ENCODE measurements at regions not wholly inside any gene's neighbourhood (a gene's known extent, or its start where the extent isn't known, plus 50 kb on each side); places are given as distances from the start of the nearest gene placed in this dataset.

- no peak for DNase-seq
These were observed 72.1 kb upstream of the CAB39 start for GRCh38 chr2:230640540-230641011.

- no peak for DNase-seq
These were observed 69.7 kb upstream of the CAB39 start for GRCh38 chr2:230642966-230643365.

- DNase-seq, result peak in 14 of 51 donors; percentile 5 to 26 (median 12)
These were observed 68.9 kb upstream of the CAB39 start for GRCh38 chr2:230643576-230644291.

- DNase-seq, result no peak
These were observed 68.2 kb upstream of the CAB39 start for GRCh38 chr2:230644356-230644935.

- no peak for DNase-seq
These were observed 64.3 kb upstream of the CAB39 start for GRCh38 chr2:230648356-230648755.

- no peak for DNase-seq
These were observed 62.0 kb upstream of the CAB39 start for GRCh38 chr2:230650585-230651137.

GRCh38 chr2:230654057-230654456, 58.6 kb upstream of the CAB39 start:
- DNase-seq, result no peak

- no peak for DNase-seq
These were observed 55.2 kb upstream of the CAB39 start for GRCh38 chr2:230657462-230657861.

GRCh38 chr2:230657906-230658305, 54.7 kb upstream of the CAB39 start:
- no peak for DNase-seq

- DNase-seq, result no peak
These were observed 54.1 kb upstream of the CAB39 start for GRCh38 chr2:230658577-230658876.

- no peak for DNase-seq
These were observed 53.6 kb upstream of the CAB39 start for GRCh38 chr2:230658877-230659652.

- peak in 16 of 51 donors; percentile 5 to 41 (median 15) for DNase-seq
These were observed 52.2 kb upstream of the CAB39 start for GRCh38 chr2:230660294-230661060.

GRCh38 chr2:230661072-230661957, 51.3 kb upstream of the CAB39 start:
- no peak for DNase-seq
